Hepatocyte (in vitro differentiated cells): ENCODE measurements at regions not wholly inside any gene's neighbourhood (a gene's known extent, or its start where the extent isn't known, plus 50 kb on each side); places are given as distances from the start of the nearest gene placed in this dataset.
"Not testable (repeated sequence)": the region's sequence is repeated elsewhere in the genome, so short reads cannot be mapped to it uniquely, and the experiment has no call there.

Source experiments
- DNase-seq: peaks from one replicate; pipeline ENCODE4 v3.0.0-alpha.2; 2016; ENCODE audit warnings: low spot score
- H2AFZ ChIP-seq: fragments of 200-600 bp; sonication (generic); 2 replicates; pipeline ENCODE4 v1.6.0; 2016; ENCODE audit warnings: antibody characterized with exemption, mild to moderate bottlenecking
- H3K27ac ChIP-seq: fragments of 200-600 bp; sonication (generic); 2 replicates; pipeline ENCODE4 v1.5.1; 2016; ENCODE audit warnings: mild to moderate bottlenecking
- H3K27me3 ChIP-seq: fragments of 200-600 bp; sonication (generic); 2 replicates; pipeline ENCODE4 v1.6.1; 2016
- H3K36me3 ChIP-seq: fragments of 200-600 bp; sonication (generic); replicated peaks from 2 replicates; pipeline ENCODE4 v1.5.1; 2016; ENCODE audit warnings: low read depth; ENCODE audit not compliant: insufficient read depth
- H3K4me1 ChIP-seq: fragments of 200-600 bp; sonication (generic); 2 replicates; pipeline ENCODE4 v1.5.1; 2016; ENCODE audit warnings: mild to moderate bottlenecking, moderate library complexity; ENCODE audit not compliant: insufficient read depth
- H3K4me2 ChIP-seq: fragments of 200-600 bp; sonication (generic); 2 replicates; pipeline ENCODE4 v1.6.0; 2016
- H3K4me3 ChIP-seq: fragments of 200-600 bp; sonication (generic); 2 replicates; pipeline ENCODE4 v1.5.1; 2016; ENCODE audit warnings: mild to moderate bottlenecking
- H3K79me2 ChIP-seq: fragments of 200-600 bp; sonication (generic); 2 replicates; pipeline ENCODE4 v1.6.0; 2017; ENCODE audit warnings: mild to moderate bottlenecking
- H3K9me2 ChIP-seq: fragments of 200-600 bp; sonication (generic); replicated peaks from 2 replicates; pipeline ENCODE4 v1.6.0; 2017; ENCODE audit warnings: mild to moderate bottlenecking; ENCODE audit not compliant: insufficient read depth
- H3K9me3 ChIP-seq: fragments of 200-600 bp; sonication (generic); 2 replicates; pipeline ENCODE4 v1.5.1; 2016; ENCODE audit warnings: low read depth, mild to moderate bottlenecking
- H4K20me1 ChIP-seq: fragments of 200-600 bp; sonication (generic); 2 replicates; pipeline ENCODE4 v1.6.0; 2016; ENCODE audit warnings: mild to moderate bottlenecking; ENCODE audit not compliant: insufficient read depth, poor library complexity, severe bottlenecking
- EZH2 ChIP-seq: fragments of 200-600 bp; sonication (generic); IDR thresholded peaks from 2 replicates; pipeline ENCODE4 v1.6.1; 2016; ENCODE audit warnings: antibody characterized with exemption, mild to moderate bottlenecking, borderline replicate concordance
- EZH2phosphoT487 ChIP-seq: fragments of 200-600 bp; sonication (generic); IDR thresholded peaks from one replicate; pipeline ENCODE4 v1.6.1; 2018; ENCODE audit warnings: antibody characterized with exemption, mild to moderate bottlenecking, low read depth, moderate library complexity; ENCODE audit not compliant: unreplicated experiment, severe bottlenecking
- WGBS: methylation state at CpG from one replicate; pipeline ENCODE4 v1.1.6; 2016; ENCODE audit warnings: low lambda C conversion rate; ENCODE audit errors: missing lambda C conversion rate; 5-methylcytosine and 5-hydroxymethylcytosine counted together
- TF ChIP-seq, protein P1 (sequence below): fragments of 200-600 bp; sonication (generic); IDR thresholded peaks from 2 replicates; pipeline ENCODE4 v1.5.1; 2016; ENCODE audit warnings: antibody characterized with exemption, mild to moderate bottlenecking; ENCODE audit not compliant: poor library complexity

DNA sequence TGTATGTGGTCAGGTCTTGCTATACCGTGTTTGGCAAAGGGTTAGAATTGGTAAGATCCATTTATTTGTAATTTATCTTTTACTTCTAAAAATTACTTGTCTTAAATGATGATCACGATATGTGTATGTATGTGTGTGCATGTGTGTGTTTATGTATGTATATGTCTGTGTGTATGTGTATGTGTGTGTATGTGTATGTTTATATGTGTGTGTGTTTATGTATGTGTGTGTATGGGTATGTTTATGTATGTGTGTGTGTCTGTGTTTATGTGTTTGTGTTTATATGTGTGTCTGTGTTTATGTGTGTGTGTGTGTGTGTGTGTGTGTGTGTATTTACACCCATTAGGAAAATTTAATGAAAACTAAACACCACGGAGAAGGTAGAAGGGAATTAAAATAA, 176.9 kb upstream of the FZD8 start:
- Histone ChIP-seq H3K9me3 (no peaks in the 10 kb centered on the region), H3K36me3 (no peaks in the 10 kb centered on the region), H3K9me2 (no peaks in the 10 kb centered on the region), H3K27ac (no peak overlapping the region), H3K4me3 (no peak overlapping the region), H4K20me1 (no peaks in the 10 kb centered on the region), H2AFZ (no peak overlapping the region), H3K79me2 (no peaks in the 10 kb centered on the region), H3K27me3 (no peaks in the 10 kb centered on the region), H3K4me1 (peaks cover 7% of the 10 kb centered on the region), H3K4me2 (no peak overlapping the region)
- TF ChIP-seq EZH2 (no peak), EZH2phosphoT487 (no peak)
- TF ChIP-seq, protein P1, sequence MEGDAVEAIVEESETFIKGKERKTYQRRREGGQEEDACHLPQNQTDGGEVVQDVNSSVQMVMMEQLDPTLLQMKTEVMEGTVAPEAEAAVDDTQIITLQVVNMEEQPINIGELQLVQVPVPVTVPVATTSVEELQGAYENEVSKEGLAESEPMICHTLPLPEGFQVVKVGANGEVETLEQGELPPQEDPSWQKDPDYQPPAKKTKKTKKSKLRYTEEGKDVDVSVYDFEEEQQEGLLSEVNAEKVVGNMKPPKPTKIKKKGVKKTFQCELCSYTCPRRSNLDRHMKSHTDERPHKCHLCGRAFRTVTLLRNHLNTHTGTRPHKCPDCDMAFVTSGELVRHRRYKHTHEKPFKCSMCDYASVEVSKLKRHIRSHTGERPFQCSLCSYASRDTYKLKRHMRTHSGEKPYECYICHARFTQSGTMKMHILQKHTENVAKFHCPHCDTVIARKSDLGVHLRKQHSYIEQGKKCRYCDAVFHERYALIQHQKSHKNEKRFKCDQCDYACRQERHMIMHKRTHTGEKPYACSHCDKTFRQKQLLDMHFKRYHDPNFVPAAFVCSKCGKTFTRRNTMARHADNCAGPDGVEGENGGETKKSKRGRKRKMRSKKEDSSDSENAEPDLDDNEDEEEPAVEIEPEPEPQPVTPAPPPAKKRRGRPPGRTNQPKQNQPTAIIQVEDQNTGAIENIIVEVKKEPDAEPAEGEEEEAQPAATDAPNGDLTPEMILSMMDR, result no peak
- DNase-seq, result no peak
- 87% methylated on average over 3 of the region's 3 CpGs for WGBS

DNA sequence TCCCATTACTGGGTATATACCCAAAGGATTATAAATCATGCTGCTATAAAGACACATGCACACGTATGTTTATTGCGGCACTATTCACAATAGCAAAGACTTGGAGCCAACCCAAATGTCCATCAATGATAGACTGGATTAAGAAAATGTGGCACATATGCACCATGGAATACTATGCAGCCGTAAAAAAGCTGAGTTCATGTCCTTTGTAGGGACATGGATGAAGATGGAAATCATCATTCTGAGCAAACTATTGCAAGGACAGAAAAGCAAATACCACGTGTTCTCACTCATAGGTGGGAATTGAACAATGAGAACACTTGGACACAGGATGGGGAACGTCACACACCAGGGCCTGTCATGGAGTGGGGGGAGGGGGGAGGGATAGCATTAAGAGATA, 175.0 kb upstream of the FZD8 start:
- WGBS, result 92% methylated on average over 4 of the region's 5 CpGs
- not testable (repeated sequence) for H2AFZ ChIP-seq, H3K36me3 ChIP-seq, DNase-seq, H3K9me3 ChIP-seq, H3K79me2 ChIP-seq, H4K20me1 ChIP-seq, H3K4me1 ChIP-seq, H3K27me3 ChIP-seq, H3K27ac ChIP-seq, H3K4me3 ChIP-seq, H3K4me2 ChIP-seq, H3K9me2 ChIP-seq

DNA sequence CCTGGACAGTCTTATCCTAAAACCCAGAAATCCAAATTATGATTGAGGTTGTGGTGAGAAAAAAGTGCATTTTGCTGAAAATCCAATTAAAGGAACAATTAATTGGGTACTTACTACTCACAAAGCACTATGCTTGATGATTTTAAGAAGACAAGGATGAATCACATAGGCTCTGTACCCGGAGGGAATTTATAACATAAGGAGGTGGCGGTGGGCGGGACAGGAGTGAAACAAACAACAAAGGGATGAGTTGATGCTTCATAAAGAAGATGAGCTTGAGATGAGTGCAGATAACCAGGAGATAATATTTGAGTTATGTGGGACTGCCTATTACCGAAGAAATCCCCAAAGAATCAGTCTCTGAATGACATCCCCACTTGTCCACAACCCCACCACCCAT, 171.1 kb upstream of the FZD8 start:
- 88% methylated on average over 4 of the region's 4 CpGs for WGBS

GRCh38 chr10:35808344-35808743, 166.2 kb upstream of the FZD8 start:
- H3K4me2 ChIP-seq, result no peak overlapping the region
- no peaks in the 10 kb centered on the region for H3K36me3 ChIP-seq
- no peak overlapping the region for H3K4me3 ChIP-seq
- H3K9me2 ChIP-seq, result no peaks in the 10 kb centered on the region
- H3K27me3 ChIP-seq, result no peaks in the 10 kb centered on the region
- H3K4me1 ChIP-seq, result no peaks in the 10 kb centered on the region
- no peaks in the 10 kb centered on the region for H4K20me1 ChIP-seq
- H3K27ac ChIP-seq, result no peak overlapping the region
- H2AFZ ChIP-seq, result no peak overlapping the region
- no peaks in the 10 kb centered on the region for H3K79me2 ChIP-seq
- TF ChIP-seq, protein P1, result no peak
- TF ChIP-seq EZH2phosphoT487 (no peak), EZH2 (no peak)
- WGBS, result 100% methylated on average over 1 of the region's 1 CpG
- no peaks in the 10 kb centered on the region for H3K9me3 ChIP-seq
- no peak for DNase-seq

More for the DNA sequence above, 171.1 kb upstream of the FZD8 start:
- H3K79me2 ChIP-seq, result no peaks in the 10 kb centered on the region
- H3K9me3 ChIP-seq, result no peaks in the 10 kb centered on the region
- no peak overlapping the region for H3K4me3 ChIP-seq
- no peaks in the 10 kb centered on the region for H3K36me3 ChIP-seq
- no peak overlapping the region for H3K4me2 ChIP-seq
- H2AFZ ChIP-seq, result no peak overlapping the region
- no peaks in the 10 kb centered on the region for H3K27me3 ChIP-seq
- no peak overlapping the region for H3K27ac ChIP-seq
- H4K20me1 ChIP-seq, result no peaks in the 10 kb centered on the region
- no peak for DNase-seq
- no peaks in the 10 kb centered on the region for H3K4me1 ChIP-seq
- no peaks in the 10 kb centered on the region for H3K9me2 ChIP-seq
- TF ChIP-seq EZH2, result no peak
- TF ChIP-seq, protein P1, result no peak
- no peak for TF ChIP-seq EZH2phosphoT487
